HG02973 (cell line): ENCODE measurements at regions not wholly inside any gene's neighbourhood (a gene's known extent, or its start where the extent isn't known, plus 50 kb on each side); places are given as distances from the start of the nearest gene placed in this dataset.
"Not testable (repeated sequence)": the region's sequence is repeated elsewhere in the genome, so short reads cannot be mapped to it uniquely, and the experiment has no call there.

Experiments used
- ATAC-seq: cut with Tn5 transposase; IDR thresholded peaks from one replicate; pipeline ENCODE4 v1.9.1; 2021; ENCODE audit warnings: moderate library complexity; ENCODE audit not compliant: unreplicated experiment

DNA sequence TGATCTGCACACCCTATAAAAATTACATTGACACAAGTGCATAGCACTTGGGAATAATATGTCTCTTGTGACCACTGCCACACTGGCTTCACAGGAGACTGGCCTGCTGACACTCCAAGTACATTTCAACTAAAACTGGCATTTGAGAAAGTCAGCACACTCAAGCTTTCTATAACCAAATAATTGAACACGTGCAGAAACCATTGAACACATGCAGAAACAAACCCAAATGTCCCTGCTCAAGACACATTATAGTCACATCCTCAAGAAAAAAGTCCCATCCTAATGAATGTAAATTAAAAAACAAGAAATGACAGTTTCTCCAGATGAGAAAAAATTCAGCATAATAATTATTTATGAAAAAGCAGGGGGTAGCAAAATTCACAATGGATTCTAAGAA, 1859.1 kb upstream of the PCDH20 start:
- ATAC-seq: no peak

DNA sequence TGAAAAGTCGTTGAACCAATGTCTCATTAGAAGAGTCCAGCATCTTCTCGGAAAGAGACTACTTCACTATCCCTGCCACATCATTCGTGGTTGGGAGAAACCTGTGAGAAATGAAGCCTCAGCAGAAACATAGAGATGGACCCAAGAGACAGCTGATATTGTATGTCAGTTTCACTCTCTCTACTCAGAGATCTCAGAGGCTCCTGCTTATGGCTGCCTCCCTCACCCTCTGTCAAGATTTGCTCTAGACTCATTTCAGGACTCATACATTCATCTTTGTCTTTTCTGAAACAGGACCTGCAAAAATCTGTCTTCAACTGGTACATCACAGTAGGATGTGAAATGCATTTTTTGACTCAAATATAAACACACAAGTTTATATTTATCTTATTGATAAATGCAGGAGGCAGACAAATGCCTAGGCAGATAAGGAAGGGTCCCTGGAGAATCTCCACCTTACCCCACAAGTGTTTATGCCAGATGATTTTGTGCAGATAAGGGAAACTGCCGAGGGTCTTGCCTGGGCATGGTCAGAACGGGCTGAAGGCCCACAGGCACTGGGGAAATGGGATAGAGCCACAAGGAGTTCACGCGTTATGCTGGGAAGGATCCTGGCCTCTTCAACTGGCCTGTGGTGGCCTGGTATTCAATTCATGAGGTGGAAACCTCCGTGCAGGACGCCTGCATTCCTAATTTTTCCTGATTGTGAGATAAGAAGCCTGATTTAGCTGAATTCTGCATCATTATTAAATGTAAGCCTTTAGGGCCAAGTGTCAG, 1834.0 kb upstream of the PCDH20 start:
- ATAC-seq: no peak

DNA sequence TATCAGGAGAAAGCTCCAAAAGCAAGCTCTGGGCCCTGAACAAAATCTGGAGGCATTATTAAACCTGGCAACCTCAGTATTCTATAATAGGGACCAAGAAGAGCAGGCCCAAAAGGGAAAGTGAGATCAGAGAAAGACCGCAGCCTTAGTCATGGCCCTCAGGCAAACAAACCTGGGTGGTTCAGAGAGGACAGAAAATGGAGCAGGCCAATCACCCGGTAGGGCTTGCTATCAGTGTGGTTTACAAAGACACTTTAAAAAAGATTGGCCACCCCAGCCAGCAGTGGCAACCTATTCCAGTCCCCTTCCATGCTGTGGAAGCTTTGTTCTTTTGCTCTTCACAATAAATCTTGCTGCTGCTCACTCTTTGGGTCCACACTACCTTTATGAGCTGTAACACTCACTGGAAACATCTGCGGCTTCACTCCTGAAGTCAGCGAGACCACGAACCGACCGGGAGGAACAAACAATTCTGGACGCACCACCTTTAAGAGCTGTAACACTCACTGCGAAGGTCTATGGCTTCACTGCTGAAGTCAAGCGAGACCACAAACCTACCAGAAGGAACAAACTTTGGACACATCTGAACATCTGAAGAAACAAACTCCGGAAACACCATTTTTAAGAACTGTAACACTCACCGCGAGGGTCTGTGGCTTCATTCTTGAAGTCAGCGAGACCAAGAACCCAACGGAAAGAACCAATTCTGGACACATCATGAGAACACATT, 1821.2 kb upstream of the PCDH20 start:
- not testable (repeated sequence) for ATAC-seq

DNA sequence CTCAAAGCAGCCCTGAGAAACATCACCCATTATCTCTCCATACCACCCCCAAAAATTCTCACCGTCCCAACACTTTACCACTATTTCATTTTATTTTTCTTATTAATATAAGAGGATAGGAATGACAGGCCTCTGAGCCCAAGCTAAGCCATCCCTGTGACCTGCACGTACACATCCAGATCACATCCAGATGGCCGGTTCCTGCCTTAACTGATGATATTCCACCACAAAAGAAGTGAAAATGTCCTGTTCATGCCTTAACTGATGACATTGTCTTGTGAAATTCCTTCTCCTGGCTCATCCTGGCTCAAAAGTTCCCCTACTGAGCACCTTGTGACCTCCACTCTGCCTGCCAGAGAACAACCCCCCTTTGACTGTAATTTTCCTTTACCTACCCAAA, 1802.9 kb upstream of the PCDH20 start:
- ATAC-seq: not testable (repeated sequence)

DNA sequence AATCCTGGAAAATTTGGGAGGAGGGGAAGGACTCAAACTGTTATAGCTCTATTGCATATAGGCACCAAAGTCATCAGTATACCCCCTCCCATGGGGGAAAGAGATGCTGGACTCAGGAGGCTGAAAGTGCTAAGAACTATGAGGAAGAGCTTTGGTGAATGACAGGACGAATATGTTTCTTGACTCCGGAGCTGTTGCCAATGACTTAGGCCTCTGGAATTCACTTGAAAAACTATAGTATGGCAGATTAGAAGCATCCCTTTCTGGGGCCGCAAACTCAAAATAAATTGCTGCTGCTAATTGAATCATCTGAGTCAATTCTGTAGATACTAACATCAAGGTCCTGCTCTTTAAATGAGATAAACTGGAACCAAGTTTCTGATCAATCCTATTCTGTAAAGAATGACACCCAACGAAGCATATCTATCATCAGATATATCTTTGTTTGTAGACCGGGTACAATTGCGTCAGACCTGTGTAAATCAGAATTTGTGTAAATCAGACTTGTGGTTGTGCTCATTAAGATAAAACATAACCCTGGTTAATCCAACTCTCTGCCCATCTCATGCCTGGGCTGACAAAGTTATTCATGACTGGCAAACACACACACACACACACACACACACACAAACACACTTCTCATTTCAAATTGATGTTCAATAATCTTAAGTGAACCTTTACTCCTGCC, 1793.8 kb upstream of the PCDH20 start:
- ATAC-seq: no peak

DNA sequence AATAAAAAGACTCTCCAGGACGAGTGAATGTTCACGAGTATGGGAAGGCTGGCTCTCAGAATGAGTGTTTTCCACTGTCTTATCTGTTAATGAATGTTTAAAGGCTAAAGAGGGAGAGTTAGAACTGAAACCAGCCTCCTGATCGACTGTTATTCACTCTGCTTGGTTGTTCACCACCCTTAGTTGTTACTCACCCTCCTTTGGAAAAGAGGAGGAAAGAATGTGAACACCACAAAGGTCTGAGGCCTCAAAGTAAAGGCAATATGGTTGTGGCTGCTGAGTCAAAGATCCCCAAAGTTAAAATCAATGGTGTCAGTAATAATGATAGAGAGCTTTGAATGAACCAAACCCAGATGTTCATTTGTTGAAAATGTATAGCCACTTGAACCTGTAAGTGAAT, 1793.2 kb upstream of the PCDH20 start:
- no peak for ATAC-seq

DNA sequence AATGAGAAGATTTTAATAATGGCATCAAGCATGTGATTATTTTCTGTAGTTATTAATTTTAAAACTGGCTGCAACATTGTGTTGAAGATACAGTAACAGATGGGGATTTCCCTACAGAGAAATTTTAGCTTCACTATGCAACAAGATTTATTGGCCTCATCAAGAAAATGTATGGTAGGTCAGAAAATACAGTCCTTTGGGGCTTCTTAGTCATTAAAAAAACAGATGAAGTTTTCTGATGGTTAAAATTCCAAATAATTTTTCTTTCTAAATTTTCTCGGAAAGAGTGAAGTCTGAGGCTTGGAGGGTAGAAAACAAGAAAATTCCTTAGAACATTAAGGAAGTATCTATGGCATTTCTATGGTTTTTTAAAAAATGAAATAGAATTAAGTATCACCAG, 1790.8 kb upstream of the PCDH20 start:
- ATAC-seq: no peak

DNA sequence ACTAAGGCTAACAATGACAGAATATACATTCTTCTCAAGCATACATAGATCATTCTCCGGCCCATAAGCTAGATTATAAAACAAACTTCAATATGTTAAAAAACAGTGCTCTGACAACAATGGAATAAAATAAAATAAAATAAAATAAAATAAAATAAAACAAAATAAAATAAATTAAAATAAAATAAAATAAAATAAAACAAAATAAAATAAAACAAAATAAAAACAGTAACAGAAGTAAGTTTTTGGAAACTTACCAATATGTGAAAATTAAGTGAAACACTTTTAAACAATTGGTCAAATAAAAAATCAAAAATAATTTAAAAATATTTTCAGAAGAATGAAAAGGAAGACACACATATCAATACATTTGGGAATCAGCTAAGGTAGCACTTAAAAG, 1785.8 kb upstream of the PCDH20 start:
- no peak for ATAC-seq

DNA sequence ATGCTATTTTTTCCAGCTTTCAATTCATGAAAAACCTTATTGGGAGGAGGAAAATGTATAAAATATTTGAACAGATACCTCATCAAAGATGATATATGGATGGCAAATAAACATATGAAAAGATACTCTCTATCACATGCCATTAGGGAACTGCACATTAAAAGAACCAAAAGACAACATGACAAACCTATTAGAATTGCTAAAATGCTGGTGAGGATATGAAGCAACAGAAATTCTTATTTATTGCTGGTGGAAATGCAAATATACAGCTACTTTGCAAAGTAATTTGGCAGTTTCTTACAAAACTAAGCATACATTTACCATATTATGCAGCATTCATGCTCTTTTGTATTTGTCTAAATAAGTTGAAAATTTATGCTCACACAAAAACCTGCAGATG, 1783.9 kb upstream of the PCDH20 start:
- no peak for ATAC-seq

DNA sequence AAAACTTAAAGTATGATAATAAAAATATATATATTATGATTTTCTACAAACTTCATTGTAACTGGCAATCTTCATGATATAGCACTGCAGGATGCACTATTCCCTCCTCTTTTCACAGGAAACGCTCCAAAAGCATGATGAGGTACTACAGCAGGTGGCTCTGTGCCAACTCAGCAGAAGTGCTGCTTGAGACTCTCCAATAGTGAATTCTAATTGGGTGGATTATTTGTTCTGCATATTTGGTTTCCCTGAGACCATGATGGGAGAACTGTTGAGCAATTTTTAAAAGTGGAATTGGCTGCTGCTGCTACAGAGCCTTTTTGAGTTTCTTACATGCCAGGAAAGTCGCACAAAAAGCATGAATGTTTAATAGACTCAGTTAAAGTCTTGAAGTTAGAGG, 1782.4 kb upstream of the PCDH20 start:
- ATAC-seq: no peak

DNA sequence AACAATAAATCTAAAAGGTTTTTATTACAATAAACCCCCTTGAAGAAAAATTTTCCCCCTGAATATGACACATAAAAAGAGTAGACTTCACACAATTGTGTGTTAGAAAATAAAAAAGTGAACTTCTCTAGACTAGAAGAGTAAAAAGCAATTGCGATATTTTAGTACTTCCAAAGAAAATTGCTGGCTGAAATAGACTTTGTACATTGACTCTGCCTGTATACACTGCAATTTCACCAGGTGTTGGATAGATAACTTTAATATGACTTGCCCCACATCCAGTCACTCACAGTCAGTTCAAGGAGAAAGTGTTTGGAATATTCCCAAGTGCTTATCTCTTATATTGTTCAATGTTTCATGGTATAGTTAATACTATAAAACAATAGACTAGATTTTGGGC, 1780.1 kb upstream of the PCDH20 start:
- ATAC-seq: no peak

DNA sequence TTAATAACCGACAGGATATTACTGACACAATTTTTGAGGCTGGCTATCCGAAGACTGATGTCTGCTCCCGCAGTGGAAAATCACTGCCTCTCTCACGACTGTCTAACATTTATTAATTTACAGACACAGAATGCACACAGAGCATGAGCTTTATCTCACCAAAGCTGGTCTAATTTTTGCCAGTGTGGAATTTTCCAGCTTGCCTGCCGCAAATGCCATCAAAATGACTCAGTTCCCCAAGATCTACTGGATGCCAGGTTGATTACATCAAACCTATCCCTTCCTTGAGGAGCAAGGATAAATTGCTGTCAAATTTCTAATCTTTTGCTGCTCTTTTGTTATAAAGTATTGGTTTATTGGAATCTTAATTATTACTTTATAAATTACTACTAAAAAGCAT, 1775.1 kb upstream of the PCDH20 start:
- ATAC-seq: no peak

DNA sequence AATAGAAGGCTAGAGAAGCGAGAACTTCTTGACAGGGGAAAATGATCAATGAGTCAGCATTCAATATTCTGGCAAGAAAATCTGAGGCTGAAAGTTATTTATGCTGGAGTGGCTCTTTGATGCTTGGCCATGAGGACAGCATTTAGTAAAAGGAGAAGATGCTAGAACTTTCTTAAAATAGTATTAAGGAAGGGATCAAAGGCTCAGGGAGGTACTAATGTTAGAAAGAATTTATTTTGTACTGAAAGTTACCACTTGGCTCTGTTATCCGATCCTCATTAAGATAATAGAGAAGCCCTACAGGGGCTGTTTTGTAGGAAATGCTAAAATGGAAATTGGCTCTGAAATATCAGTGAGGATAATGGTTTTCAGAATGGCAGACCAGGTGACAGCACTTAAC, 1774.6 kb upstream of the PCDH20 start:
- ATAC-seq: no peak

DNA sequence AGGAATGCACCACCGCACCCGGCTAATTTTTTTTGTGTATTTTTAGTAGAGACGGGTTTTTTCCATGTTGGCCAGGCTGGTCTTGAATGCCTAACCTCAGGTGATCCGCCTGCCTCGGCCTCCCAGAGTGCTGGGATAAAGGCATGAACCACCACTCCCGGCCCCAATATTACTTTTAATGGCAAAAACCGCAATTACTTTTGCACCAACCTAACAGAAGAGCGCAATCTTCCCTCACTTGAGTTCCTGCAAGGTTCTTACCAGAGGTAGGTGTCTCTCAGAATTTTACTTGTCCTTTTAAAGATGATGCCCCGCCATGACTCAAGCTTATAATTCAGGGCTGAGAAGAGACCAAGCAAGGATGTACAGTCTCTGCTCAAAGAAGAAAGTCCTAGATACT, 1774.1 kb upstream of the PCDH20 start:
- ATAC-seq: no peak

DNA sequence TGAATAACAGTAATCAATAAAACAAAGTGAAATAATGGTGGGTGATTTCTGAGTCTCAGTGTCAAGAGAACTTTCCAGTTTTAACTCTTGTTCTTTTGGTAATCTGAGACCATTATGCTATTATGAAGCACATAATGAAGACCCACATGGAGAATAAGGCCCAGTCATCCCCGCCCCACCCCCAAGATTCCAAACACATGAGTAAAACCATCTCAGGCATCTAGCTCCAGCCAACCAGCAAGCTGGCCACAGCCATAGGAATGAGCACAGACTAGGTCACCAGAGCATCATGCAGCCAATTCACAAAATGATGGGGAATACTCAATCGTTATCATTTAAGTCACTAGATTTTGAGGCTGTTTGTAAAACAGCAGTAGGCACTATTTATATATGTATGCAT, 1769.0 kb upstream of the PCDH20 start:
- ATAC-seq: no peak

DNA sequence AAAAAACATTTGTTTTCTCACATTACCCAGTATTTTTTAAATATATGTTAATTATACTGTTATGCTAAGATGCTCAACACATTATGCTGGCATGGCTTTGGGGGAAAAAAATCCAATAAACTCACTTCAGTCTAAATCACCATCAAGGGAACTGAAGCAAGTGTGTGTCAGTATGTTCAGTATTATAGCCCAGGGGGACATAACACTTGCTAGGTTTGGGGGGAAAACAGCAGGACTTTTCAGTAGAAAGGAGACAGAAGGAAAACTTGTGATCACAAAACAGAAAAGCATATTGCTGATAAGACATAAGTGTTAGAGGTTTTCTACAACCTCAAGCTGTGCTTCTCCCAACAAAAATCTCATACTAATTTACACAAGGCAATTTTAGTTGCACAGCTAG, 1759.9 kb upstream of the PCDH20 start:
- no peak for ATAC-seq

DNA sequence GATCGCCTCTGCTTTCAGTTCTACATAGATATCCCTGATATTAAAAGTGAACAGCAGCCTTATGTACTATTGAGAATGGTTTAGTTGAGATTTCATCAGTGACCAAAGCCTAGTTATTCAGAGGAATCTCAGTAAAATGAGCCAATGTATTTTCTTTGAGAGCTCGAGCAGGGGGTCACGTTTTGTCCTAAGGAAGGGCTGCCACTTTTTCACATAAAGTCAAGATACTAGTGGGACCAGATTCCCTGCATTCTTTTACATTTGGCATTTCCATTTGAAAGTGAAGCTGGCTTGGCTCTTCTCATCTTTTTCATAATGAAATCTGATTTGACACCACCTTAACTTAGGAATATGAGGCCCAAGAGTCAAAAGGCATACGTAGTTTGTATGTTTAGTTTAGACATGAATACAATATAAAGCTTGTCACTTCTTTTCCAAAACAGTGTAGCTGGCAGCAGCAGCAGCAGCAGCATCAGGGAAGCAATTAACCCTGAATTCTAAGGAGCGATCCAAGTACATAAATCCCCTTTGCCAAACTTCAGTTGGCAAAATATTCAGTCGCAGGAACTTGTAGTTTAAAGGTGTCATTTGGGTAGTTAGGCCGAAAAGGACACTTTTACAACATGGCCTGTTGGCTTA, 1752.2 kb upstream of the PCDH20 start:
- ATAC-seq: no peak

DNA sequence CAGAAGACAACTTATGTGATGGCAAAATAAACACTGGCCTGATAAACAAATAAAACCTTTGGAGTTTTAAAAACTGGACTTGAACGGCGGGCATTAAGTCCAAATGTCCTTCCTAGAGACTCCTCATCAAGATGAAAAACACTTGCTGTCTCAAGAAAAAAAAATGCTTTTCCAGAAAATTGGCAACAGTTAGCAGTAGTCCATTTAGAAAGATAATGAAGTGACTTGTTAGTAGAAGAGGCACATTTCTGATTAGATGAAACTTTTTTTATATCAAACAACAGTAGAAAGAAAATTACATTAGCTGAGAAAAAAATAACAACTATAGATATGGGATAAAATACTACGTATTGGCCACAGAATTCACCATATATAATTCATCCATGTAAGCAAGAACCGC, 1750.7 kb upstream of the PCDH20 start:
- ATAC-seq: no peak

DNA sequence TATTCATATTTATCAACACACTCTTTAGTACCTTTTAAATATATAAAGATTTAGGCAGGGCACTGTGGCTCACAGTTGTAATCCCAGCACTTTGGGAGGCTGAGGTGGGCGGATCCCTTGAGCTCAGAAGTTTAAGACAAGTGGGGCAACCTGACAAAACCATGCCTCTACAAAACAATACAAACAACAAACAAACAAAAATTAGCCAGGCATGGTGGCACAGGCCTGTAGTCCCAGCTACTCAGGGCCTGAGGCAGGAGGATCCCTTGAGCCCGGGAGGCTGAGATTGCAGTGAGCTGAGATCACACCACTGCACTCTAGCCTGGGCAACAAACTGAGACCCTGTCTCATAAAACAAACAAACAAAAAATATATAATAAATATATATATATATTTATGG, 1748.3 kb upstream of the PCDH20 start:
- ATAC-seq: no peak

DNA sequence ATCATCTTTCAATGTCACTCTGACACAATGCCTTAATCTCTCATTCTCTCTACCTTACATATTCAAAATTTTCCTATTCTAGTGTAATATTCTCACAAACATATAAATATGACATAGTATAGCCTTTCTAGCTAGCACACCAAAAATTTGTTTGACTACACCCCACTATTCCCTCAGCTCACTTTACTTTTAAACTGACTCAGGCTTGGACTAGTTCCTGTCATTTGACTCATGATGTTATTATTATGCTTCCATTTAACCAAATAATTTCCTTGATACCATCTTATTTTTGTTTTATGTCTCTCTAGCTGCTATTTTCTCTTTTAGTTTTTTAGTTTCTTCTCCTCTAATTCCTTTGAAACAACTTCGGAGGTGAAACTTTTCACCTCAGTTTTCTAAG, 1745.6 kb upstream of the PCDH20 start:
- ATAC-seq: no peak

DNA sequence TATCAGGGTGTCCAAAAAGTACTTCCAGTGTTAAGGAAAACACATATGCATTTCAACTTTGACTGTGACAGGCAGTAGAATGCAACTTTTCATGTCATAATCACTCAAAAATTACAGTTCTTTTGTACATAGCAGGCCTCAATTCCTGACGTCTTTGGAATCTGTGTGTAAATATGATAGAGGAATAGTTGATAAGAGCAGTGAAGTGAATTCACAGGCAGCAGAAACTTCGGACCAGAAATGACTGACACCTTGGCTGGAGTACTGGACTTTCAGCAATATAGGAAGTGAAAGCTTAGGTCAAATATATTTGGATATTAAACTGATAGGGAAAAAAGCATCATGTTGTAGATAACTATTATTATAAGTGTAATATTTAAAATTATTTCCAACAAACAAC, 1741.2 kb upstream of the PCDH20 start:
- ATAC-seq: no peak

DNA sequence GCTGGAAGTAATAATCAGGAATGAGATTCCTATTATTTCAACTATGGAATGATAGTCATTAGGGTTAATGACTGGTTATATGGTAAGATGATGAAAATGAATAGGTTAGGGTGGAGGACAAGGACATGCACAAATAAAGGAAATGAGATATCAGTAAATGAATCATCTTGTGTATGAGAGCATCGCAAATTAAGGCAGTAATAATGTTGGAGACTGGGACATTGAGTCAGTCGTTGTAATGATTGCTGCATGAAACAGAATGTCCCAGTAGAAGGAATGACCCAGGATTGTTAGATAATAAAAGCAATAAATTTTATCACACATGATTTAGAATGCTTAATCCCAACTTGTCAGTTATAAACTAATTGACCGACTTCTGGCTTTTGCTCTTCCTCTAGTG, 1733.7 kb upstream of the PCDH20 start:
- ATAC-seq: no peak
